ENCODE measurements at regions not wholly inside any gene's neighbourhood (a gene's known extent, or its start where the extent isn't known, plus 50 kb on each side); places are given as distances from the start of the nearest gene placed in this dataset.

- peaks cover 0 to 18% (median 2%) of the 10 kb centered on the region in 3 donors for H3K27me3 ChIP-seq (ENCODE audit: insufficient read depth in 3 of 3, low read length in 2 of 3)
- no peak overlapping the region for H3K27ac ChIP-seq
- no peaks in the 10 kb centered on the region for H3K36me3 ChIP-seq (ENCODE audit: insufficient read depth in 1 of 2, low read depth in 1 of 2)
- 45 to 48% (median 46%) methylated on average over 24 of the region's 24 CpGs for WGBS, 3 donors
- no peak for DNase-seq
- intact Hi-C loops (cut with DNase I): no loop called here
- H3K9me3 ChIP-seq: no peaks in the 10 kb centered on the region
- no peak overlapping the region for H3K4me3 ChIP-seq
- no peak for TF ChIP-seq CTCF (IDR thresholded peaks at IDR 0.05)
- no peaks in the 10 kb centered on the region for H3K4me1 ChIP-seq
- ATAC-seq: no peak
Observed at GRCh38 chr16:49969091-49970030, 55.7 kb upstream of the CNEP1R1 start.

GRCh38 chr16:49970797-49971431 lies 54.1 kb upstream of the CNEP1R1 start:
- intact Hi-C loops (cut with DNase I): no loop called here
- Histone ChIP-seq H3K27ac (no peak overlapping the region), H3K27me3 (ENCODE audit: insufficient read depth in 3 of 3, low read length in 2 of 3) (peaks cover 0 to 16% (median 2%) of the 10 kb centered on the region in 3 donors), H3K4me1 (no peaks in the 10 kb centered on the region), H3K9me3 (no peaks in the 10 kb centered on the region), H3K4me3 (no peak overlapping the region), H3K36me3 (ENCODE audit: insufficient read depth in 1 of 2, low read depth in 1 of 2) (no peaks in the 10 kb centered on the region)
- TF ChIP-seq CTCF (IDR thresholded peaks at IDR 0.05): no peak
- 74 to 82% (median 80%) methylated on average over 8 of the region's 8 CpGs for WGBS, 3 donors
- DNase-seq (no peak), ATAC-seq (no peak)

GRCh38 chr16:49972280-49972679 lies 52.7 kb upstream of the CNEP1R1 start:
- TF ChIP-seq CTCF (IDR thresholded peaks at IDR 0.05): no peak
- DNase-seq (no peak), ATAC-seq (no peak)
- 77 to 84% (median 80%) methylated on average over 5 of the region's 5 CpGs for WGBS, 3 donors
- Histone ChIP-seq H3K9me3 (no peaks in the 10 kb centered on the region), H3K36me3 (ENCODE audit: insufficient read depth in 1 of 2, low read depth in 1 of 2) (no peaks in the 10 kb centered on the region), H3K4me3 (no peak overlapping the region), H3K27me3 (ENCODE audit: insufficient read depth in 3 of 3, low read length in 2 of 3) (peaks cover 0 to 16% (median 2%) of the 10 kb centered on the region in 3 donors), H3K27ac (no peak overlapping the region), H3K4me1 (no peaks in the 10 kb centered on the region)
- intact Hi-C loops (cut with DNase I): no loop called here

DNA sequence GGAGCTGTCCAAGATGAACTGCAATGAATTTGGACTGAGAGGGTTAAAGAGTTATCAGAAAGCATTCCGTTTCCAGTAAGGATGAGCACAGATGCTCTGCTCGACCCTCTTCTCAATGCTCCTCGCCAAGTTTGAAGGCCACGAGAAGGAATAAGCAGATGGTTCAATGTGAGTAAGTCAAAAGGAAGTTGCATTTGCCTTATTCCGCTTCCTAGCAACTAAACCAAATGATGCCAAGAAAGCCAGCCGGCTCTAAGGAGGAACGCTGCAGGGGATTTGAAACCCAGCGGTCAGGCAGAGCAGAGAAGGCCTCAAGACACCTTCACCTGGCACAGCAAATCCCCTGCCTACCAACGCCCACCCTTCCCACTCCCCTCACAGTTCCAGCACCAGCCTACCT lies 52.1 kb upstream of the CNEP1R1 start:
- TF ChIP-seq CTCF (IDR thresholded peaks at IDR 0.05): no peak
- 46 to 61% (median 46%) methylated on average over 9 of the region's 9 CpGs for WGBS, 3 donors
- DNase-seq (no peak), ATAC-seq (no peak)
- Histone ChIP-seq H3K4me3 (no peak overlapping the region), H3K4me1 (no peaks in the 10 kb centered on the region), H3K27me3 (ENCODE audit: insufficient read depth in 3 of 3, low read length in 2 of 3) (peaks cover 0 to 12% (median 0%) of the 10 kb centered on the region in 3 donors), H3K27ac (no peak overlapping the region), H3K9me3 (no peaks in the 10 kb centered on the region), H3K36me3 (ENCODE audit: insufficient read depth in 1 of 2, low read depth in 1 of 2) (no peaks in the 10 kb centered on the region)
- intact Hi-C loops (cut with DNase I): no loop called here

Data from psoas muscle (tissue), 7 donors.